HepG2 (cell line): ENCODE measurements at regions not wholly inside any gene's neighbourhood (a gene's known extent, or its start where the extent isn't known, plus 50 kb on each side); places are given as distances from the start of the nearest gene placed in this dataset.

Source experiments
- ATAC-seq: fragments of 200-7000 bp; cut with Tn5 transposase; 3 replicates; pipeline ENCODE4 v1.9.1; 2020; ENCODE audit warnings: mild to moderate bottlenecking, moderate library complexity
- BruUV-seq: library from RNA; stranded (reverse); fragments of 400-500 nt; replicated peaks from 2 replicates; lab custom pipeline; 2021; lab: Mats Ljungman, UMichigan
- CTCF ChIA-PET: fragments of 300-600 bp; formaldehyde crosslinking; extraction: SDS; loops from one replicate; lab custom pipeline; 2021; ENCODE audit warnings: low total read pairs, inconsistent platforms, low intra/inter-chr PET ratio; lab: Yijun Ruan, JAX
- POLR2A ChIA-PET: fragments of 350-600 bp; sonication (Branson Sonifier 250); formaldehyde crosslinking; loops from one replicate; lab custom pipeline; 2020; ENCODE audit warnings: antibody characterized with exemption, inconsistent platforms; lab: Yijun Ruan, JAX
- DNase-seq: peaks from one replicate; pipeline ENCODE4 v3.0.0-alpha.2; 2015; ENCODE audit warnings: low spot score
- FAIRE-seq: peaks from 3 replicates; lab custom pipeline; 2011; peaks lifted over from hg19 to GRCh38; lab: Jason Lieb, UNC
- H2AFZ ChIP-seq: one replicate; pipeline ENCODE4 v1.6.1; 2011; ENCODE audit warnings: low read length, inconsistent platforms
- H3K27ac ChIP-seq: fragments of 300-600 bp; 3 replicates; pipeline ENCODE4 v1.8.0; 2011; ENCODE audit warnings: mixed run types, mild to moderate bottlenecking, mixed read lengths, low read length, inconsistent platforms; ENCODE audit not compliant: insufficient read depth; ENCODE audit errors: extremely low read length
- H3K27me3 ChIP-seq, 2 experiments: fragments of 200-600 bp in 1 of 2; 2 replicates in 1 of 2; 3 replicates in 1 of 2; pipeline versions ENCODE4 v1.6.0 to v1.8.0; 2011; ENCODE audit warnings: low read length in 2 of 2, mild to moderate bottlenecking in 2 of 2, moderate library complexity in 2 of 2, inconsistent platforms in 1 of 2; ENCODE audit not compliant: insufficient read depth in 2 of 2, control insufficient read depth in 1 of 2
- H3K36me3 ChIP-seq, 2 experiments: fragments of 200-600 bp in 1 of 2; replicated peaks in 1 of 2; 2 replicates in 1 of 2; 3 replicates in 1 of 2; pipeline versions ENCODE4 v1.5.1 to v1.8.0; 2011; ENCODE audit warnings: low read length in 2 of 2, inconsistent platforms in 1 of 2; ENCODE audit not compliant: insufficient read depth in 2 of 2, control insufficient read depth in 1 of 2
- H3K4me1 ChIP-seq: 2 replicates; pipeline ENCODE4 v1.5.1; 2012; ENCODE audit warnings: low read length, inconsistent platforms; ENCODE audit not compliant: insufficient read depth
- H3K4me2 ChIP-seq: 2 replicates; pipeline ENCODE4 v1.6.0; 2011; ENCODE audit warnings: low read depth, low read length, inconsistent platforms
- H3K4me3 ChIP-seq, 3 experiments: fragments of 200-600 bp in 1 of 3; sonication (generic), shearing (Covaris generic) in 1 of 3; replicated peaks in 1 of 3; 2 replicates each; pipeline ENCODE4 v1.5.1; 2011 to 2016; ENCODE audit warnings: low read length in 3 of 3, inconsistent platforms in 2 of 3, low read depth in 2 of 3, mild to moderate bottlenecking in 2 of 3, control low read depth in 1 of 3, mixed read lengths in 1 of 3; ENCODE audit not compliant: insufficient read depth in 1 of 3
- H3K79me2 ChIP-seq: one replicate; pipeline ENCODE4 v1.6.1; 2011; ENCODE audit warnings: low read length, inconsistent platforms; ENCODE audit not compliant: insufficient read depth
- H3K9ac ChIP-seq: 2 replicates; pipeline ENCODE4 v1.6.0; 2011; ENCODE audit warnings: mild to moderate bottlenecking, low read depth, low read length, inconsistent platforms; ENCODE audit not compliant: insufficient read depth
- H3K9me3 ChIP-seq: 2 replicates; pipeline ENCODE4 v1.5.1; 2012; ENCODE audit warnings: mild to moderate bottlenecking, low read length
- H4K20me1 ChIP-seq: 2 replicates; pipeline ENCODE4 v1.6.0; 2011; ENCODE audit warnings: inconsistent platforms, mild to moderate bottlenecking, low read length, moderate library complexity; ENCODE audit not compliant: insufficient read depth
- CCAR2 ChIP-seq: fragments of 200-400 bp; formaldehyde crosslinking; optimal IDR thresholded peaks from 2 replicates; pipeline ENCODE3; 2018; ENCODE audit warnings: low read depth, mild to moderate bottlenecking, low read length, moderate library complexity
- NFYB ChIP-seq: sonication (generic); formaldehyde crosslinking; IDR thresholded peaks from 2 replicates; pipeline ENCODE4 v1.4.0; 2020; ENCODE audit warnings: missing genetic modification reagents
- RARG ChIP-seq: sonication (generic); formaldehyde crosslinking; IDR thresholded peaks from 2 replicates; pipeline ENCODE4 v1.4.0; 2020; ENCODE audit warnings: low read depth, mild to moderate bottlenecking, missing genetic modification reagents
- TFAP4 ChIP-seq: sonication (generic); IDR thresholded peaks from 2 replicates; pipeline ENCODE4 v1.6.1; 2016; ENCODE audit warnings: low read depth, borderline replicate concordance
- U2AF1 ChIP-seq: fragments of 200-400 bp; formaldehyde crosslinking; optimal IDR thresholded peaks from 2 replicates; pipeline ENCODE3; 2017; ENCODE audit warnings: mild to moderate bottlenecking, low read depth, low read length
- ZFP36L2 ChIP-seq: sonication (generic); formaldehyde crosslinking; IDR thresholded peaks from 2 replicates; pipeline ENCODE4 v1.4.0; 2020; ENCODE audit warnings: missing genetic modification reagents
- ZNF225 ChIP-seq: sonication (generic); formaldehyde crosslinking; IDR thresholded peaks from 2 replicates; pipeline ENCODE4 v1.4.0; 2020; ENCODE audit warnings: mild to moderate bottlenecking, missing genetic modification reagents
- ZNF232 ChIP-seq: sonication (generic); formaldehyde crosslinking; IDR thresholded peaks from 2 replicates; pipeline ENCODE4 v1.4.0; 2020; ENCODE audit warnings: missing genetic modification reagents, borderline replicate concordance
- ZNF275 ChIP-seq: sonication (generic); formaldehyde crosslinking; IDR thresholded peaks from 2 replicates; pipeline ENCODE4 v1.8.0; 2022; ENCODE audit warnings: missing genetic modification reagents, mild to moderate bottlenecking, inconsistent platforms, borderline replicate concordance
- ZNF557 ChIP-seq: sonication (generic); formaldehyde crosslinking; IDR thresholded peaks from 2 replicates; pipeline ENCODE4 v1.4.0; 2020; ENCODE audit warnings: missing genetic modification reagents
- WGBS: methylation state at CpG from one replicate; pipeline ENCODE4 v1.1.6; 2017; ENCODE audit warnings: low lambda C conversion rate; 5-methylcytosine and 5-hydroxymethylcytosine counted together
- in situ Hi-C: cut with HindIII; loops from 2 replicates; pipeline ENCODE4 v1.10.0; 2017; ENCODE audit warnings: low pct_unique_long_range_greater_than_20kb; ENCODE audit not compliant: extremely low pct_ligation_motif_present
- intact Hi-C: fragments of 100-400 bp; cut with micrococcal nuclease; formaldehyde crosslinking; loops from one replicate; pipeline ENCODE4 v1.10.0; 2022; ENCODE audit not compliant: unreplicated experiment
- TF ChIP-seq, protein P1 (sequence below): sonication (generic); formaldehyde crosslinking; IDR thresholded peaks from 2 replicates; pipeline ENCODE4 v1.5.0; 2020; ENCODE audit warnings: mild to moderate bottlenecking, missing genetic modification reagents, borderline replicate concordance
- TF ChIP-seq, protein P2 (sequence below): IDR thresholded peaks from 2 replicates; pipeline ENCODE4 v1.6.1; 2012; ENCODE audit warnings: low read length, improper control_type of control experiment
- TF ChIP-seq, protein P3 (sequence below): sonication (generic); formaldehyde crosslinking; IDR thresholded peaks from 2 replicates; pipeline ENCODE4 v1.4.0; 2020; ENCODE audit warnings: low read depth, mild to moderate bottlenecking, missing genetic modification reagents

GRCh38 chr15:98398056-98398455 is 250.3 kb upstream of the IGF1R start:
- POLR2A ChIA-PET: no interaction called here
- FAIRE-seq: no peak
- Histone ChIP-seq H3K4me3 (no peak overlapping the region), H3K27ac (no peak overlapping the region), H4K20me1 (no peaks in the 10 kb centered on the region), H3K36me3 (no peaks in the 10 kb centered on the region), H3K4me1 (peaks cover 9% of the 10 kb centered on the region; the same call in 1 of the 2 replicates), H3K9ac (no peak overlapping the region), H3K9me3 (no peaks in the 10 kb centered on the region), H2AFZ (no peak overlapping the region), H3K4me2 (no peak overlapping the region), H3K27me3 (peaks cover 0 to 6% of the 10 kb centered on the region in 2 experiments; a peak in 2 of 5 replicates), H3K79me2 (no peaks in the 10 kb centered on the region)
- DNase-seq: no peak
- intact Hi-C loops (no loop called here), in situ Hi-C loops (no loop called here)
- no peak for ATAC-seq
- BruUV-seq: no TSS peak
- CTCF ChIA-PET: no interaction called here
- 21% methylated on average over 4 of the region's 4 CpGs for WGBS
- TF ChIP-seq, protein P1, sequence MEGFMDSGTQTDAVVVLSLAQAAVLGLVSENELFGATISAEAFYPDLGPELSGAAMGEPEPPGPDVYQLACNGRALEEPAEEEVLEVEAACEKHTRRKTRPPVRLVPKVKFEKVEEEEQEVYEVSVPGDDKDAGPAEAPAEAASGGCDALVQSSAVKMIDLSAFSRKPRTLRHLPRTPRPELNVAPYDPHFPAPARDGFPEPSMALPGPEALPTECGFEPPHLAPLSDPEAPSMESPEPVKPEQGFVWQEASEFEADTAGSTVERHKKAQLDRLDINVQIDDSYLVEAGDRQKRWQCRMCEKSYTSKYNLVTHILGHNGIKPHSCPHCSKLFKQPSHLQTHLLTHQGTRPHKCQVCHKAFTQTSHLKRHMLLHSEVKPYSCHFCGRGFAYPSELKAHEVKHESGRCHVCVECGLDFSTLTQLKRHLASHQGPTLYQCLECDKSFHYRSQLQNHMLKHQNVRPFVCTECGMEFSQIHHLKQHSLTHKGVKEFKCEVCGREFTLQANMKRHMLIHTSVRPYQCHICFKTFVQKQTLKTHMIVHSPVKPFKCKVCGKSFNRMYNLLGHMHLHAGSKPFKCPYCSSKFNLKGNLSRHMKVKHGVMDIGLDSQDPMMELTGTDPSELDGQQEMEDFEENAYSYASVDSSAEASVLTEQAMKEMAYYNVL (CRISPR knock-in tag): no peak
- TF ChIP-seq ZFP36L2 (CRISPR knock-in tag) (no peak), ZNF275 (no peak), ZNF557 (CRISPR knock-in tag) (no peak), ZNF232 (CRISPR knock-in tag) (no peak), ZNF225 (CRISPR knock-in tag) (no peak), NFYB (CRISPR knock-in tag) (no peak), RARG (CRISPR knock-in tag) (no peak), TFAP4 (no peak), U2AF1 (no peak), CCAR2 (no peak)
- TF ChIP-seq, protein P2, sequence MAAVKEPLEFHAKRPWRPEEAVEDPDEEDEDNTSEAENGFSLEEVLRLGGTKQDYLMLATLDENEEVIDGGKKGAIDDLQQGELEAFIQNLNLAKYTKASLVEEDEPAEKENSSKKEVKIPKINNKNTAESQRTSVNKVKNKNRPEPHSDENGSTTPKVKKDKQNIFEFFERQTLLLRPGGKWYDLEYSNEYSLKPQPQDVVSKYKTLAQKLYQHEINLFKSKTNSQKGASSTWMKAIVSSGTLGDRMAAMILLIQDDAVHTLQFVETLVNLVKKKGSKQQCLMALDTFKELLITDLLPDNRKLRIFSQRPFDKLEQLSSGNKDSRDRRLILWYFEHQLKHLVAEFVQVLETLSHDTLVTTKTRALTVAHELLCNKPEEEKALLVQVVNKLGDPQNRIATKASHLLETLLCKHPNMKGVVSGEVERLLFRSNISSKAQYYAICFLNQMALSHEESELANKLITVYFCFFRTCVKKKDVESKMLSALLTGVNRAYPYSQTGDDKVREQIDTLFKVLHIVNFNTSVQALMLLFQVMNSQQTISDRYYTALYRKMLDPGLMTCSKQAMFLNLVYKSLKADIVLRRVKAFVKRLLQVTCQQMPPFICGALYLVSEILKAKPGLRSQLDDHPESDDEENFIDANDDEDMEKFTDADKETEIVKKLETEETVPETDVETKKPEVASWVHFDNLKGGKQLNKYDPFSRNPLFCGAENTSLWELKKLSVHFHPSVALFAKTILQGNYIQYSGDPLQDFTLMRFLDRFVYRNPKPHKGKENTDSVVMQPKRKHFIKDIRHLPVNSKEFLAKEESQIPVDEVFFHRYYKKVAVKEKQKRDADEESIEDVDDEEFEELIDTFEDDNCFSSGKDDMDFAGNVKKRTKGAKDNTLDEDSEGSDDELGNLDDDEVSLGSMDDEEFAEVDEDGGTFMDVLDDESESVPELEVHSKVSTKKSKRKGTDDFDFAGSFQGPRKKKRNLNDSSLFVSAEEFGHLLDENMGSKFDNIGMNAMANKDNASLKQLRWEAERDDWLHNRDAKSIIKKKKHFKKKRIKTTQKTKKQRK: no peak
- TF ChIP-seq, protein P3, sequence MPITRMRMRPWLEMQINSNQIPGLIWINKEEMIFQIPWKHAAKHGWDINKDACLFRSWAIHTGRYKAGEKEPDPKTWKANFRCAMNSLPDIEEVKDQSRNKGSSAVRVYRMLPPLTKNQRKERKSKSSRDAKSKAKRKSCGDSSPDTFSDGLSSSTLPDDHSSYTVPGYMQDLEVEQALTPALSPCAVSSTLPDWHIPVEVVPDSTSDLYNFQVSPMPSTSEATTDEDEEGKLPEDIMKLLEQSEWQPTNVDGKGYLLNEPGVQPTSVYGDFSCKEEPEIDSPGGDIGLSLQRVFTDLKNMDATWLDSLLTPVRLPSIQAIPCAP (CRISPR knock-in tag): no peak
